NCI-H748 treated with DMSO at 0.1 percent for 48 hours (cell line): ENCODE measurements at regions not wholly inside any gene's neighbourhood (a gene's known extent, or its start where the extent isn't known, plus 50 kb on each side); places are given as distances from the start of the nearest gene placed in this dataset.
A peak's percentile ranks its signal among the peaks of the same experiment; 100 is the strongest.

ENCODE experiments used
- DNase-seq: peaks from one replicate; lab custom pipeline; 2025; lab: John Stamatoyannopoulos, UW

DNA sequence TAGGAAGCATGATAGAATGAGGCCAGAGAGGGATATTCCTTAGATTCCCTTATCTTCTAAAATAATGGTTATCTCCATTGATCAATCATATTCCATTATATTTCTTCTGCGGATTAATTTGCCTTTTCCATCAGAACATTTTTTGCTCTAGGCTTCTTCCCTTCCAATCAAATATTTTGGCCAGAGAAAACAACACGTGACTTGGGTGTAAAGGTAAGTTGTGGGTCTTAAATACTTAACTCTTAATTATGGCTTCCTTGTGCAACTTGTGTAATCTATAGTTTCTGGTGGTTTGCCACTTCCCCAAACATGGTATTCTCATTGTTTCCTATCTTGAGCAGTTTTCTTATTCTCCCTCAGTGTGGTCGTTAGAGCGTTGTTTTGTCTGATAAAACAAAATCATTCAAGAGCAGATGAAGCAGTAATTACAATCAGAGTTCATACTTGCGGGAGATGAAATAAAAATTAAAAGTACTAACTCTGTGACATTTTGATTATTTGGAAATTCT lies 889.3 kb downstream of the MAT2B start:
- no peak for DNase-seq

GRCh38 chr5:164412531-164412930 lies 907.1 kb downstream of the MAT2B start:
- no peak for DNase-seq

GRCh38 chr5:164420161-164420560 lies 914.7 kb downstream of the MAT2B start:
- no peak for DNase-seq

DNA sequence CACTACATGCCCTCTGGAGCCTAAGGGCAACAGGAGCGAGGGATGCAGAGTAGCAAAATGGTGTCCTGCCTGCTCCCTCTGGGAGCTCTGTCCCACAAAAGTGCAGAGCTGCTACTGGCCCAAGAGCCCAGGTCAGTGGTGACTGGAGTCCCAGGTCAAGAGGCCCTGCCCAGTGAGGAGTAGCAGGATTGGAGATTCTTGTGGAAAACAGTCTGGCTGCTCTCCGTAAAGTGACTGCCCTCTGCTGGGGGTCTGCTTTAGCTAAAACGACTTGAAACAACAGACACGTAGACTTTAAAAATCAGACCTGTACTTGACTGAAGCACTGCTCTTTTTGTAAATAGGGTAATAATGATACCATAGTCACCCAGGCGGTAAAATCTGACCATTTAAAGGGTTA lies 917.0 kb downstream of the MAT2B start:
- peak; percentile 6 for DNase-seq

- no peak for DNase-seq
Observed at GRCh38 chr5:164431634-164432304, 926.4 kb downstream of the MAT2B start.

DNA sequence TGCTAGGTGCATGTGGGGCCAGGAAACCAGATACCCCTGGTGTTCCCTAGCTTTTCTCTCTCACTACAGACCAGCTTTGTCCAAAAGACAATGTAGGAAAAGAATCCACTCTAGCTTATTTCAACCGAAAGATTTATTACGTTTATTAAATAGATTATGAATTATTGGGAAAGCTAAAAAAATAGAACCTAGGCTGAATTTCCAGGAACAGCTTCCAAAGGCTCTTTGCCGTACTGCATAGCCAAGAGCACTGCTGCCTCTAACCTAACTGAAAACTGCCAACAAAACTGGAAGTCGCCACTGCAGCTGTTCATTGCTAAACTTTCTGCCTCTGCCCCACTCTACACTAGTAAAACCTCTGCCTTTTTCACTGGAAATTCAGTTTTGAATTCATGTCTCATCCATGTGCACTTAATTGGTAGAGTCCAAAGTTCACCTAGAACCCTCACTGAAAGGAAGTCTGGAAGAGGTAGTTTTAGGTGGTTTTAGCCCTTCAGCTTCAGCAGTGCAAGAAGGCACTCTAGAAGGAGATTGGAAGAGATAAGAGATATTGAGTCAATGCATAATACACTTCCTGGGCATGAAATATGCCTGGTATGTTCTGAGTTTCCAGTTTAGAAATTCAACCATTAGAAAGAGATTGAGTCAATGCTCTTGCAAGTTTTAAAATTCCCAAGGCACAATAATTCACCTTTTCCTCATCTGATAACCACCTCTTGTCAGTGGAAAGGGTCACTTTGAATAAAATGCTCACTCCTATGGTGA lies 927.9 kb downstream of the MAT2B start:
- no peak for DNase-seq

- DNase-seq: no peak
Observed at GRCh38 chr5:164435576-164435975, 930.2 kb downstream of the MAT2B start.

- no peak for DNase-seq
Observed at GRCh38 chr5:164439799-164440198, 934.4 kb downstream of the MAT2B start.

DNA sequence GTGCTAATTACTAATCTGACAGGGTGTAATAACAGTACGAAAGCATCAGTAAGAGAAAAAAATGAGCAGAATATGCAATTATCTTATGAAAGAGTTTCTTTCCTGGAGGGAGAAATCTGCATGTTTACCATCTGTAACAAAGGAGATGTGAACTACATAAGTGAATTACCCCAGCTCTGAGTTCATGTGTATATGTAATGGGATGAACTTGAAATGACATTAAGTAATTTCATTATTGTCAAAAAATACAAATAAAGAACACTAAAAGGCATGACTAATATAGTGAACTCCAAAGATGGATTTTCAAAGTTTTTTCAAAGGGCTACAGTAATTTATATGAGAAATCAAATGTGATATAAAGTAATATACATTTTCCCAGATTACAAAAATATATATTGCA lies 944.0 kb downstream of the MAT2B start:
- no peak for DNase-seq

DNA sequence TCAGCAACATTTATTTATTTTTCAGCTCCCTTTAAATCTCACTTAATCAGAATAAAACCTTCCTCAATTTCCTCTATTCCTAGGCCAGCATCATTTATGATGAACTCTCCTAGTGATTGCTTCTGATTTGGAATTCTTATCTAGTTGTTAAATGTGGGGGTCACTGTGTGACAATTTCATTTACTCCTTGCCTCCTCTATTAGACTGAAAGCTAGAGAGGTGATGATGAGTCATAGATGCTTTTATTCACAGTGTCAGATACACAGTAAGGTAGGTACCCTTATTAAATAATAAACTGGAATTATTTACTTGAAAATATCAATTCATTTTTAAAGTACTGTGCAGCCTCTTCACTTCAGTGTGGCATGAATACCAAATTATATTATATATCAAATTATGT lies 960.6 kb downstream of the MAT2B start:
- no peak for DNase-seq

GRCh38 chr5:164470312-164470711 lies 964.9 kb downstream of the MAT2B start:
- DNase-seq: no peak

DNA sequence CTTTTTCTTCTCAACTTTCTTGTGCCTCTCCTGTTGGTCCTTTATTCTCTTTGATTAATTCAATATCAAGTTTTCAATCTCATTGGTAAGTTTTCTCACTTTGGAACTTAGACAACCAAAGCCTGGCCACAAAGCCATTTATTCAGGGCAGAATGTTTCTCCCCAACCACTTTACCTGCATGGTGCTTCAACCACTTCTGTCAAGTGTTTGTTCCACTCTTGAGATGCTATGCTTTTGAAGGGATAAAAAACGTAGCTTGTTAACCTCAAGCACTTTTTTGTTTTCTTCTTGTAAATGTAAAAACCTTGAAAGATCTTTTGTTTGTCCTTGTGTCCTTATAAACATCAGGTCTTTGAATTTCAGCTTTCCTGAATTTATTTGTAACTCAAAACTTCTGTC lies 966.7 kb downstream of the MAT2B start:
- DNase-seq: no peak

DNA sequence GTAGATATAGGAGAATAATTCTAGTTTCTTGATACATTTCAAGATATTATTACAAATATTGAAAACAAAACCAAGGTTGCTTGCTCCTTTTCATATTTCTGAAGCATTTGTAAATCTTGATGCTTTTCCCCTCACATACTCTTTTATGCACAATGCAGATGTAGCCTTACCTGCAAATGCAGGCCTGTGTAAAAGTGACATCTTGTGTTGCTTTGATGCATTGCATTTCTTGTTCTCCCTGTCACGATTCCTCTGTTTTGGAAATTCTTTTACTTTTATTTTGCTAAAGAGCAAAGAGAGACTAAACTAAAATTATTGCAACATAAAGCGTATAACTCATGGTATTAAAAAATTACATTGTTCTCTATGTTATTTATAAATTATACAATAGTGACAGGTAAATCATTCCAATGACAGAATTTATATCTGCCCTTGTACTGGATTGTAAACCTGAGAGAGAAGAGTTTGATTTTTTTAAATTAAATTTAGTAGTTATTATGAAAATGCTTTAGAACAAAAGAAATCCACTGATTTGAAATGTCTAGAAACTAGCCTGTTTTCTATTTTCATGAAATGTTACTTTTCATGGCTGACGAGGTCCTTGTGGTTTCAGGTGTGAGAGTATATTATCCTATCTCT lies 970.0 kb downstream of the MAT2B start:
- DNase-seq: peak; percentile 39

DNA sequence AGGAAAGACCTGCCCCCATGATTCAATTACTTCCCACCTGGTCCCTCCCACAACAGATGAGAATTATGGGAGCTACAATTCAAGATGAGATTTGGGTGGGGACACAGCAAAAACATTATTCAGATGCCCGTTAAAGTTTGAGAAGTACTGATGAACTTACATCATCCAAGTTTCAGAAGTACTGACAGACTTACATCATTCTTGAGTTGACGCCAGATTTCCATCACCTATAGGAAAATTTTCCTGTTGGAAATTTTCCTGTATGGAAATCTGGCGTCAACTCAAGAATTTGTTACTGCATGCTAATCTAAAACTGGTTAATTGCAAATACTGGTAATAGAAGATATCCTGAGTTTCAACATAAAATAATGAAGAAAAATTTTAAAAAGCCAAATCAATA lies 975.9 kb downstream of the MAT2B start:
- DNase-seq: no peak

- DNase-seq: no peak
Observed at GRCh38 chr5:164482351-164482750, 976.9 kb downstream of the MAT2B start.

DNA sequence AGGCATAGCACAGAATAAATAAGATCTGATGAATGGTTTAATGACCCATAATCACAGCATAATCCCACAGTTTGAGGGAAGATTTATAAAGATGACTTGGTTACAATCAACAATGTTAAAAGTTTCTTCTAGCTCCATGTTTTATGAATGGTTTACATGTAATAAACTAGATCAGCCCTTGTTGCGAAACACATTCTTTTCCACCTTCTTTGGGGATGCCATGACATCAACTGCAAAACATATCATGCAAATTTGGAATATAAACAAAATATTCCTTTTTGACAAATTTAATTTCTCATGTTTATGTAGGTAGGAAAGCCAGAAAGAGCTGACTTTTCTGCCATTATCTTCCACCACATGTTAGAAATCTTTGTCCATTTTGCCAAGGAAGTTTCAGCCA lies 979.5 kb downstream of the MAT2B start:
- no peak for DNase-seq

- DNase-seq: no peak
Observed at GRCh38 chr5:164487939-164488338, 982.5 kb downstream of the MAT2B start.

DNA sequence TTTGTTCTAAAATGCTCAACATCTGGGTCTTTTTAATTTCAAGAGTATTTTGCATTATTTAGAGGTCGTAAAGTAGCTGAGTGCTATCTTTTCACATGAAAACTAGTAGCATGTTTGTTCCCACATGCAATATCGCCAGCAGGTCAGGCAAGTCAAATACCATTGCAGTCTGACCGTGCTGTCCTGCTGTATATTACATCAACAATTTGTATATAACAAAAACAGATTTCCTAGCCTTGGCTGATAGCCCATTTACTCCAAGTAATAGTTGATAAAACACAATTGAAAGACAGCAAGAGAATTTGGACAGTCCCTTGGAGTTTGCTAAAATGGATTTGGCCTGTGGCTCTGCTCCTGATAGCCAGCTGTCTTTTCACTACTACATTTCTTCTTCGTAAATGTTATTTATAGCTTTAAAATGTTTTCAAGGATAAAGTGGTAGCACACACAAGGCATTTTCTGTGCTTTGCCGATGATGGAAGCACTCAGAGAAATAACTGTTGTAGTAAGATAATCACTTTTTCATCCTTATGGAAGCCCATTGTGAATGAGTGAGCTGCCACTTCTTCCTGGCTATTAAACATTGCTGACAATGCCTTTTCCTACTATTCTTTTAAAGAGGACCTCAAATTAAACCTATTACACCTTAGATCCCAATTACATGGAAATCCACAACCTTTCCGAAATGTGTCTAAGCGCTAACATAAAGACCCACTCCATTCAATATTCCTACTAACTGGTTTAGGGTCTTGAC lies 992.1 kb downstream of the MAT2B start:
- DNase-seq: no peak

- DNase-seq: no peak
Observed at GRCh38 chr5:164498438-164498837, 993.0 kb downstream of the MAT2B start.

DNA sequence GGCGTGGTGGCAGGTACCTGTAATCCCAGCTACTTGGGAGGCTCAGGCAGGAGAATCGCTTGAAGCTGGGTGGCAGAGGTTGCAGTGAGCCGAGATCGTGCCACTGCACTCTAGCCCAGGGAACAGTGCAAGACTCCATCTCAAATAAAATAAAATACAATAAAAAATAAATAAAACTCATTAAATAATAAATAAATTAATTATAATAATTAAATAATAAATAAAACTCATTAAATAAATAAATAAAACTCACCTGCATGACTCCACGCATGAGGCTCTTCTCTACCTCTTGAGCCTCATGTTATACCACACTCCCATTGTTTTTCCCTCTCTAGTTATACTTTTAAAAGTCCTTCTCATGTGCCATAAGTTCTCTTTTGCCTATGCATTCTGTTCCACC lies 995.4 kb downstream of the MAT2B start:
- DNase-seq: no peak

DNA sequence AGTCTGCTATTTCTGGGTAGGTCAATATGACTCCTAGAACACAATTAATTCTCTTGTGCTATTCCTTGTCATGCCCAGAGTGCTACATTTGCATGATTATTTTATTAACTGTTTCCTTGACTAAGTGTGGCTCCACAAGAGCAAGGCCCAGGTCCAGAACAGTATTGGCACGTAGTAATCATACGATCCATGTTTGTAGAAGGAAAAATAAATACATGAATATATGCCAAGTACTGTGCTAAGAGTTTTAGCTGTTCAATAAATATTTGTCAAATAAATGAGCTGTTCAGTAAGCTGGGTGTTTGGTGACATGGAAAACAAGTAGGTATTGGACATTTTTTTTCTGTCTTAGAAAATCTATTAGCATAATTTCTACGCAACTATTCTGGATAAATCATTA lies 995.9 kb downstream of the MAT2B start:
- DNase-seq: no peak

DNA sequence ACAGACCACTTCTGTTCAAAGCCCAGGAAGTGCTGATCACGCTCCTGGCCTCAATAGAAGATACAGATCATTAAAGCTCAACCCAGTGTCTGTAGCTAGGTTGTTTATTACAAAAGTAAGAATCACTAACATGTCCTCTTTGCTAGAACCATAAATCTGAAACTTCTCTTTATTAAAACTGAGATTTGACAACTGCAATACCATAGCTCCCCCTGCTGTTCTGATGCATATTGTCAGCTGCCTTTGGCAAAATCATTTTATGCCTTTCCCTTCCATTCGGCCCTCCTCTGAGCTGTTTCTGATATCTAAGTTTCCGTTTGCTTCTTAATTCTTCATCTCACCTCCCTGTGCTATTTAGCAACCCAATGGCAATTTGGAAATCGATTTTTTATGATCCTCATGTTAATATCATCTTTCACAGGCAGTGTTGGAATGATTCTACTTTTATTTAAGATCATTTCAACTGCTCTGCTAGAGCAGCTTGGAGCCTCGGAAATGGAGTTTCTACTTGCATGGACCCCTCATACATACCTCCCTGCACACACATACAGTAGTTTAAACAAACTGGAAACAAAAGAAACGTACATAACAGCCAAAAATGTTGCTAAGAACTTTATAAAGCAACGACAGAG lies 998.8 kb downstream of the MAT2B start:
- DNase-seq: peak; percentile 69
